Epithelial cell of proximal tubule (primary cell): ENCODE measurements at regions not wholly inside any gene's neighbourhood (a gene's known extent, or its start where the extent isn't known, plus 50 kb on each side); places are given as distances from the start of the nearest gene placed in this dataset.

Experiments
- DNase-seq: peaks from one replicate; pipeline ENCODE4 v3.0.0-alpha.2; 2011; ENCODE audit warnings: low read depth
- H3K4me3 ChIP-seq: 2 replicates; pipeline ENCODE4 v1.5.1; 2011; ENCODE audit warnings: low read depth, mild to moderate bottlenecking, low read length
- TF ChIP-seq, protein P1 (sequence below): conservative IDR thresholded peaks from 2 replicates; pipeline ENCODE4 v1.5.1; 2012; ENCODE audit warnings: low read depth, mild to moderate bottlenecking, low read length

DNA sequence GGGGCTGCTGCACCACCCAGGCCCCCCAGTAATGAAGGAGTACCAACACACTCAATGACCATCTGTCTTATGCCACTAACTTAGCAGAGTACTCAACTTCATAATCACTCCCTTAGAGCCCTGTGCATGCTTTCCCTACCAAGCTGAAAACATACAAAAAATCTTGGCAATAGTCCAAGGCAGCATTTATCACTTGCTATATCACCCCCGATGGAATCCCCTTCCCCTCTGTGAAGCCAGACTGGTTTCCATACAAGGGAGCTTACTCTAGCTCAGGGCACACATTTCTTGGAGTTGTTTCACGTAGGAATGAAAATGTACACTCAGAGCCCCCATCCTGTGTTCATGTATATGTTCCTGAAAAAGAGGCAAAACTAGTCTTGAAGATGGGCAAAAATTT is 301.3 kb upstream of the TENM4 start:
- DNase-seq: no peak
- TF ChIP-seq, protein P1, sequence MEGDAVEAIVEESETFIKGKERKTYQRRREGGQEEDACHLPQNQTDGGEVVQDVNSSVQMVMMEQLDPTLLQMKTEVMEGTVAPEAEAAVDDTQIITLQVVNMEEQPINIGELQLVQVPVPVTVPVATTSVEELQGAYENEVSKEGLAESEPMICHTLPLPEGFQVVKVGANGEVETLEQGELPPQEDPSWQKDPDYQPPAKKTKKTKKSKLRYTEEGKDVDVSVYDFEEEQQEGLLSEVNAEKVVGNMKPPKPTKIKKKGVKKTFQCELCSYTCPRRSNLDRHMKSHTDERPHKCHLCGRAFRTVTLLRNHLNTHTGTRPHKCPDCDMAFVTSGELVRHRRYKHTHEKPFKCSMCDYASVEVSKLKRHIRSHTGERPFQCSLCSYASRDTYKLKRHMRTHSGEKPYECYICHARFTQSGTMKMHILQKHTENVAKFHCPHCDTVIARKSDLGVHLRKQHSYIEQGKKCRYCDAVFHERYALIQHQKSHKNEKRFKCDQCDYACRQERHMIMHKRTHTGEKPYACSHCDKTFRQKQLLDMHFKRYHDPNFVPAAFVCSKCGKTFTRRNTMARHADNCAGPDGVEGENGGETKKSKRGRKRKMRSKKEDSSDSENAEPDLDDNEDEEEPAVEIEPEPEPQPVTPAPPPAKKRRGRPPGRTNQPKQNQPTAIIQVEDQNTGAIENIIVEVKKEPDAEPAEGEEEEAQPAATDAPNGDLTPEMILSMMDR: no peak
- H3K4me3 ChIP-seq: no peak overlapping the region

DNA sequence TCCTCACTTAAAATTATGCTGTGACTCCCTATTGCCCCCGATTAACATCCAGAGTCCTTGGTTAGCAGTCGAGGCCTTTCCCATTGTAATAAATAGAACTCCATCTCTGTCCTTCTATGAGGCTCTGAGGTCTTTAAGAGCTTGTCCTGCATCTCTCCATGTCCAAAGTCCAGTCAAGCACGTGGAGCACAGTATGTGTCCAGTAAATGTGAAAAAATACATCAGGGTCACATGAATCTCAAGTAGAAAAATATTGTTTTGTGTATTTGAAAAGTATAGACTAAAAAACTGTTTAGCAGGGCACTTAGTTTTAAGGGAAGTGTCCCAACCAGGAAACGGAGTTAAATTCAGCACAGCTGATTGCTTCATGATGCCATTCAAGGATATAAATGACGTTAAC is 298.8 kb upstream of the TENM4 start:
- TF ChIP-seq, protein P1: no peak
- DNase-seq: no peak

DNA sequence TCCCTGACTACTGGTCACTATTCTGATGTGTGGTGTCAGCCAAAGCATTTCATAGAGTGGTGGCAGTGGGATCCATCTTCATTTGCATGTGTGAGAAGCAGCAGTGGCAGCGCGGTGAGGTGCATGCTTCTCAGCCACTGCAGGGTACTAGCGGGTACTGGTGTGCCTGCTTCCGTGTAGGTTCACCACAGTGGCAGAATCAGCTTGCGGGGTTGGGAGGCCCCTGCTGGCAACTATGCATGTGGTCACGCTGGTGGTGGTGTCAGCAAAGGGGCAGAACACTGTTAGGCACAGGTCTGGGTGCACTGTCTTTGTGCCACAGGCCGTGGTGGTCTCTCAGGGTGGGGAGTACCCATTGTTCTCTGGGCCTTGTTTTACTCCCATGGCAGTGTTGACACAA is 286.4 kb upstream of the TENM4 start:
- no peak overlapping the region for H3K4me3 ChIP-seq
- TF ChIP-seq, protein P1: no peak
- DNase-seq: no peak

More for the DNA sequence above, 298.8 kb upstream of the TENM4 start:
- no peak overlapping the region for H3K4me3 ChIP-seq

DNA sequence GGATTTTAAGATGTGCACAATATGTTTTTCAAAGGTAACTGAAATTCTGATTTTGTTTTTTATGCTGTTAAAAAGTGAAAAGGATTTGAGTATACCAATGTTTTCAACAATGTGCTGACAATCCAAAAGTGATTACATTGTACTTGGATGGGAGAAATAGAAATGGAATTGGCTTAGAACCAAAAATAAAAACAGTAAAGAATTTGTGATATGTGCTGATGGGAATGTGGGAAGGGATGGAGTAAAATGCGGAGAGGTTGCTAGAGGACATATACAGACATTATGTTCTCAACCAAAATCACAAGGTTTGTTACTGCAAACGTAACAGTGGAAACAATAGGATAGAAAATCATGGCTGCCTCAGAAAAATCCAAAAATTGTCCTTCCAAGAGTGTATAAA is 279.3 kb upstream of the TENM4 start:
- DNase-seq: no peak
- no peak overlapping the region for H3K4me3 ChIP-seq
- TF ChIP-seq, protein P1: no peak

DNA sequence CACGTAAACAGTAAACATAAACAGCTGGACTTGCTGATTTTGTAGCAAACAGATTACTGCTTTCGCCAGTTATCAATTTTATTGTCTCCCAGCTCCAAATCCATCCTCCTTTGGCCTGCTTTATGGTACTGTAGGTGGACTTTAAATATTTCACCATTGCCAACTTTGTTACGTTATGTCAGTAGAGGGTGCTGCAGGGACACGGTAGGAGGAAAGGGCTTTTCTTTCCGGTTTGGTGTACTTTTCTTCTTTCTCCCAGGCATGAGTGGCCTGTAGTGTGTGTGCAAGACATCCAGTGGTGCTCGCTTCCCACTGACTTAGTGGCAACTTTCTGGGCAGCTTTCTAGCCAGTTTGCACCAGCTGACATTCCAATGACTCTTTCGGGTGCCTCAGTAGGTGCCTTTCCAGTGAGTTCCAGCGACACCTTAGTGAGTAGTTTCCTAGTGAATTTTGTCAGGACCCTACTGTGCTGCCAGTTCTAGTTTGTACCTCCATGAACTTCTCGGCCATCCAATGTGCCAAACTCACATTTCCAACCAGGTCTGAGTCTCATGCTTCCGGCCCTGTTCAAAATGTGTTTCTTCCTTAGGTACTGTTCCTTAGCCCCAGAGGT is 267.6 kb upstream of the TENM4 start:
- TF ChIP-seq, protein P1: peak; percentile 80
- peak; percentile 26 for DNase-seq
- H3K4me3 ChIP-seq: no peak overlapping the region

DNA sequence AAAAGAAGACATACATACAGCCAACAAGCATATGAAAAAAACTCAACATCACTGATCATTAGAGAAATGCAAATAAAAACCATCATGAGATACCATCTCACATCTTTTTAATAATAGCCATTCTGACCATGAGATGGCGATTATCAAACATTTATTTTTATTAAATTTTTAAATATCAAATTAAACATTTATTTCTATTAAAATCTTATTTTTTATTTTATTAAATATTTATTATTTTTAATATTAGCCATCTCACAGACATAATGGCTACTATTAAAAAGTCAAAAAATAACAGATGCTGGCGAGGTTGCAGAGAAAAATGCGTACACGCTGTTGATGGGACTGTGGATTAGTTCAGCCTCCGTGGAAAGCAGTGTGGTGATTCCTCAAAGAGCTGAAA is 264.8 kb upstream of the TENM4 start:
- DNase-seq: no peak
- no peak overlapping the region for H3K4me3 ChIP-seq
- TF ChIP-seq, protein P1: no peak

DNA sequence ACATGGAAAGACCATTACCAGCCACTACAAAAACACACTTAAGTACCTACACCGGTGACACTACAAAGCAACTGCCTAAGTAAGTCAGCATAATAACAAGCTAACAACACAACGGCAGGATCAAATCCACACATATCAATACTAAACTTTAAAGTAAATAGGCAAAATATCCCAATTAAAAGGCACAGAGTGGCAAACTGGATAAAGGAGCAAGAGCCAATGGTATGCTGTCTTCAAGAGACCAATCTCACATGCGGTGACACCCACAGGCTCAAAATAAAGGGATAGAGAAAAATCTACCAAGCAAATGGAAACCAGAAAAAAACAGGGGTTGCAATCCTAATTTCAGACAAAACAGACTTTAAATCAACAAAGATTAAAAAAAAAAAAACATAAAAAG is 261.5 kb upstream of the TENM4 start:
- H3K4me3 ChIP-seq: no peak overlapping the region
- TF ChIP-seq, protein P1: no peak
- no peak for DNase-seq
